ENCODE measurements at regions not wholly inside any gene's neighbourhood (a gene's known extent, or its start where the extent isn't known, plus 50 kb on each side); places are given as distances from the start of the nearest gene placed in this dataset.
A peak's percentile ranks its signal among the peaks of the same experiment; 100 is the strongest.

- DNase-seq (ENCODE audit: low read depth in 2 of 2): no peak
Measured at GRCh38 chr2:8309131-8309530, 372.7 kb upstream of the ID2 start.

GRCh38 chr2:8310557-8311455 lies 371.1 kb upstream of the ID2 start:
- DNase-seq (ENCODE audit: low read depth in 2 of 2): peak; percentile 35 to 42

- no peak for DNase-seq (ENCODE audit: low read depth in 2 of 2)
Measured at GRCh38 chr2:8312221-8312620, 369.6 kb upstream of the ID2 start.

- DNase-seq (ENCODE audit: low read depth in 2 of 2): no peak
Measured at GRCh38 chr2:8312861-8313830, 368.7 kb upstream of the ID2 start.

- DNase-seq (ENCODE audit: low read depth in 2 of 2): no peak
Measured at GRCh38 chr2:8314063-8314462, 367.8 kb upstream of the ID2 start.

- no peak for DNase-seq (ENCODE audit: low read depth in 2 of 2)
Measured at GRCh38 chr2:8315531-8316165, 366.2 kb upstream of the ID2 start.

- DNase-seq (ENCODE audit: low read depth in 2 of 2): no peak
Measured at GRCh38 chr2:8316356-8316755, 365.5 kb upstream of the ID2 start.

- no peak for DNase-seq (ENCODE audit: low read depth in 2 of 2)
Measured at GRCh38 chr2:8317418-8317817, 364.4 kb upstream of the ID2 start.

GRCh38 chr2:8319219-8319618 lies 362.6 kb upstream of the ID2 start:
- no peak for DNase-seq (ENCODE audit: low read depth in 2 of 2)

- DNase-seq (ENCODE audit: low read depth in 2 of 2): no peak
Measured at GRCh38 chr2:8320311-8321066, 361.4 kb upstream of the ID2 start.

- DNase-seq (ENCODE audit: low read depth in 2 of 2): no peak
Measured at GRCh38 chr2:8322634-8323033, 359.2 kb upstream of the ID2 start.

GRCh38 chr2:8324164-8324856 lies 357.5 kb upstream of the ID2 start:
- DNase-seq (ENCODE audit: low read depth in 2 of 2): no peak

- DNase-seq (ENCODE audit: low read depth in 2 of 2): no peak
Measured at GRCh38 chr2:8324901-8325300, 357.0 kb upstream of the ID2 start.

GRCh38 chr2:8327371-8328100 lies 354.3 kb upstream of the ID2 start:
- DNase-seq (ENCODE audit: low read depth in 2 of 2): no peak

- DNase-seq (ENCODE audit: low read depth in 2 of 2): no peak
Measured at GRCh38 chr2:8328217-8328616, 353.6 kb upstream of the ID2 start.

GRCh38 chr2:8329660-8330622 lies 351.9 kb upstream of the ID2 start:
- no peak for DNase-seq (ENCODE audit: low read depth in 2 of 2)

- no peak for DNase-seq (ENCODE audit: low read depth in 2 of 2)
Measured at GRCh38 chr2:8331068-8331467, 350.8 kb upstream of the ID2 start.

- no peak for DNase-seq (ENCODE audit: low read depth in 2 of 2)
Measured at GRCh38 chr2:8332646-8333045, 349.2 kb upstream of the ID2 start.

Data from activated CD8-positive, alpha-beta memory T cell treated with anti-CD3 and anti-CD28 coated beads for 4 hours (primary cell).